H9 (cell line): ENCODE measurements at regions not wholly inside any gene's neighbourhood (a gene's known extent, or its start where the extent isn't known, plus 50 kb on each side); places are given as distances from the start of the nearest gene placed in this dataset.

Experiments used
- DNase-seq: peaks from one replicate; pipeline ENCODE4 v3.0.0-alpha.2; 2017
- H2AFZ ChIP-seq: one replicate; pipeline ENCODE4 v1.6.1; 2013; ENCODE audit warnings: mild to moderate bottlenecking, low read length, control low read depth, moderate library complexity
- H2AK5ac ChIP-seq: 2 replicates; pipeline ENCODE4 v1.6.1; 2013; ENCODE audit warnings: low read length, control low read depth, mixed read lengths; ENCODE audit not compliant: insufficient read length
- H2BK120ac ChIP-seq: one replicate; pipeline ENCODE4 v1.6.1; 2013; ENCODE audit warnings: low read depth, mild to moderate bottlenecking, low read length, control low read depth, inconsistent platforms; ENCODE audit not compliant: poor library complexity, severe bottlenecking
- H2BK12ac ChIP-seq: 2 replicates; pipeline ENCODE4 v1.6.1; 2013; ENCODE audit warnings: low read length, control low read depth, mixed read lengths, low read depth; ENCODE audit not compliant: insufficient read length
- H2BK15ac ChIP-seq: 2 replicates; pipeline ENCODE4 v1.6.1; 2013; ENCODE audit warnings: low read depth, low read length, control low read depth
- H2BK20ac ChIP-seq: one replicate; pipeline ENCODE4 v1.6.1; 2013; ENCODE audit warnings: low read depth, mild to moderate bottlenecking, low read length, control low read depth, inconsistent platforms; ENCODE audit not compliant: poor library complexity, severe bottlenecking
- H2BK5ac ChIP-seq: 2 replicates; pipeline ENCODE4 v1.6.1; 2013; ENCODE audit warnings: low read length, control low read depth, mixed read lengths; ENCODE audit not compliant: insufficient read length
- H3K14ac ChIP-seq: 2 replicates; pipeline ENCODE4 v1.6.1; 2013; ENCODE audit warnings: low read length, control low read depth; ENCODE audit not compliant: insufficient read depth
- H3K18ac ChIP-seq: 2 replicates; pipeline ENCODE4 v1.6.1; 2013; ENCODE audit warnings: low read depth, mild to moderate bottlenecking, mixed read lengths, low read length, control low read depth; ENCODE audit not compliant: insufficient read length
- H3K23ac ChIP-seq: 2 replicates; pipeline ENCODE4 v1.6.1; 2013; ENCODE audit warnings: low read length, control low read depth, mixed read lengths, low read depth; ENCODE audit not compliant: insufficient read length
- H3K23me2 ChIP-seq: 2 replicates; pipeline ENCODE4 v1.6.1; 2013; ENCODE audit warnings: low read depth, mild to moderate bottlenecking, mixed read lengths, low read length, control low read depth; ENCODE audit not compliant: insufficient read length, poor library complexity, severe bottlenecking
- H3K27ac ChIP-seq: 2 replicates; pipeline ENCODE4 v1.5.1; 2013; ENCODE audit warnings: low read length, control low read depth, mixed read lengths, low read depth; ENCODE audit not compliant: insufficient read length
- H3K27me3 ChIP-seq: 2 replicates; pipeline ENCODE4 v1.6.1; 2013; ENCODE audit warnings: low read length, control low read depth, inconsistent platforms; ENCODE audit not compliant: insufficient read depth
- H3K4ac ChIP-seq: 2 replicates; pipeline ENCODE4 v1.6.1; 2013; ENCODE audit warnings: low read depth, mild to moderate bottlenecking, control low read depth, inconsistent platforms, low read length, moderate library complexity
- H3K4me1 ChIP-seq: 2 replicates; pipeline ENCODE4 v1.6.1; 2013; ENCODE audit warnings: low read length, control low read depth, inconsistent platforms; ENCODE audit not compliant: insufficient read depth
- H3K4me2 ChIP-seq: 2 replicates; pipeline ENCODE4 v1.6.1; 2013; ENCODE audit warnings: low read length, control low read depth, mixed read lengths; ENCODE audit not compliant: insufficient read length, insufficient read depth
- H3K56ac ChIP-seq: 2 replicates; pipeline ENCODE4 v1.6.1; 2013; ENCODE audit warnings: low read depth, mild to moderate bottlenecking, mixed read lengths, low read length, control low read depth; ENCODE audit not compliant: insufficient read length
- H3K79me1 ChIP-seq: 2 replicates; pipeline ENCODE4 v1.6.1; 2013; ENCODE audit warnings: low read depth, mild to moderate bottlenecking, moderate library complexity, low read length, control low read depth, inconsistent platforms; ENCODE audit not compliant: insufficient read depth, poor library complexity, severe bottlenecking
- H3K79me2 ChIP-seq: 2 replicates; pipeline ENCODE4 v1.6.1; 2013; ENCODE audit warnings: low read length, control low read depth, inconsistent platforms; ENCODE audit not compliant: insufficient read depth
- H3K9ac ChIP-seq: 2 replicates; pipeline ENCODE4 v1.6.1; 2013; ENCODE audit warnings: low read length, control low read depth, mixed read lengths; ENCODE audit not compliant: insufficient read length; ENCODE audit errors: extremely low read depth
- H3K9me3 ChIP-seq: one replicate; pipeline ENCODE4 v1.6.1; 2013; ENCODE audit warnings: low read depth, low read length, inconsistent platforms; ENCODE audit not compliant: control insufficient read depth
- H3T11ph ChIP-seq: one replicate; pipeline ENCODE4 v1.6.1; 2013; ENCODE audit warnings: mild to moderate bottlenecking, low read length, control low read depth, inconsistent platforms
- H4K20me1 ChIP-seq: one replicate; pipeline ENCODE4 v1.6.1; 2013; ENCODE audit not compliant: control insufficient read depth, insufficient read length, insufficient read depth
- H4K5ac ChIP-seq: 2 replicates; pipeline ENCODE4 v1.6.1; 2013; ENCODE audit warnings: low read depth, mild to moderate bottlenecking, mixed read lengths, low read length, control low read depth; ENCODE audit not compliant: insufficient read length
- H4K8ac ChIP-seq: replicated peaks from 2 replicates; pipeline ENCODE4 v1.6.1; 2013; ENCODE audit warnings: low read length, control low read depth, mixed read lengths, low read depth; ENCODE audit not compliant: insufficient read length
- H4K91ac ChIP-seq: 2 replicates; pipeline ENCODE4 v1.6.1; 2013; ENCODE audit warnings: low read depth, mild to moderate bottlenecking, moderate library complexity, mixed read lengths, low read length, control low read depth; ENCODE audit not compliant: insufficient read length
- H3K27ac Mint-ChIP-seq, 3 experiments: 2 replicates in 2 of 3; 3 replicates in 1 of 3; pipeline ENCODE4 v1.8.0; 2020 to 2021; ENCODE audit warnings: mixed read lengths in 3 of 3, mild to moderate bottlenecking in 1 of 3, moderate library complexity in 1 of 3
- H3K27me3 Mint-ChIP-seq: 2 replicates; pipeline ENCODE4 v1.8.0; 2021; ENCODE audit warnings: low read depth, mild to moderate bottlenecking, moderate library complexity, mixed read lengths
- H3K36me3 Mint-ChIP-seq, 3 experiments: 2 replicates in 2 of 3; 3 replicates in 1 of 3; pipeline ENCODE4 v1.8.0; 2020 to 2021; ENCODE audit warnings: low read depth in 3 of 3, mixed read lengths in 3 of 3; ENCODE audit not compliant: insufficient read depth in 1 of 3
- H3K4me1 Mint-ChIP-seq, 2 experiments: 2 replicates each; pipeline ENCODE4 v1.8.0; 2020; ENCODE audit warnings: mixed read lengths in 2 of 2
- H3K4me3 Mint-ChIP-seq, 2 experiments: 2 replicates in 1 of 2; 3 replicates in 1 of 2; pipeline ENCODE4 v1.8.0; 2020 to 2021; ENCODE audit warnings: mild to moderate bottlenecking in 2 of 2, mixed read lengths in 2 of 2, moderate library complexity in 1 of 2
- H3K9me3 Mint-ChIP-seq, 2 experiments: 2 replicates in 1 of 2; 3 replicates in 1 of 2; pipeline ENCODE4 v1.8.0; 2020; ENCODE audit warnings: mild to moderate bottlenecking in 2 of 2, mixed read lengths in 2 of 2, moderate library complexity in 1 of 2
- whole genome bisulfite sequencing: extraction: QIAGEN DNeasy Blood & Tissue Kit; methylation state at CpG from one replicate; pipeline ENCODE4 v1.1.7; 2013; ENCODE audit warnings: missing lambda C conversion rate, low lambda C conversion rate, mixed read lengths; ENCODE audit not compliant: insufficient read length; ENCODE audit errors: extremely low coverage; 5-methylcytosine and 5-hydroxymethylcytosine counted together
- TF ChIP-seq, protein P1 (sequence below): fragments of 200-600 bp; sonication (generic); conservative IDR thresholded peaks from 3 replicates; pipeline ENCODE4 v1.8.0; 2021; ENCODE audit warnings: antibody characterized with exemption, mild to moderate bottlenecking

DNA sequence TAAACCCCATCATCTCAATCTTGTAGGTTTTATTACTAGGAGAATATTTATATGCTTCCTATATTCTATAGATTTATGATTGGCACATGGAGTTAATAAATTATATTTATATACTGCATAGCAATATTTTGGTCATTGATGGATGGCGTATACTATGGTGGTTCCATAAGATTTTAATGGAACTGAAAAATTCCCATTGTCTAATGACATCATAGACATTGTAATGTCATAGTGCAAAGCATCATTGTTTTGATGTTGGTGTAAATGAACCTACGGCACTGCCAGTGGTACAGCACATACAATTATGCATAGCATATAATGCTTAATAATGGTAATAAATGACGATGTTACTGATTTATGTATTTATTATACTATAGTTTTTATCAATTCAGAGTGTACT, 1135.9 kb downstream of the CNTNAP5 start:
- H3K27ac Mint-ChIP-seq = no peak overlapping the region
- TF ChIP-seq, protein P1, sequence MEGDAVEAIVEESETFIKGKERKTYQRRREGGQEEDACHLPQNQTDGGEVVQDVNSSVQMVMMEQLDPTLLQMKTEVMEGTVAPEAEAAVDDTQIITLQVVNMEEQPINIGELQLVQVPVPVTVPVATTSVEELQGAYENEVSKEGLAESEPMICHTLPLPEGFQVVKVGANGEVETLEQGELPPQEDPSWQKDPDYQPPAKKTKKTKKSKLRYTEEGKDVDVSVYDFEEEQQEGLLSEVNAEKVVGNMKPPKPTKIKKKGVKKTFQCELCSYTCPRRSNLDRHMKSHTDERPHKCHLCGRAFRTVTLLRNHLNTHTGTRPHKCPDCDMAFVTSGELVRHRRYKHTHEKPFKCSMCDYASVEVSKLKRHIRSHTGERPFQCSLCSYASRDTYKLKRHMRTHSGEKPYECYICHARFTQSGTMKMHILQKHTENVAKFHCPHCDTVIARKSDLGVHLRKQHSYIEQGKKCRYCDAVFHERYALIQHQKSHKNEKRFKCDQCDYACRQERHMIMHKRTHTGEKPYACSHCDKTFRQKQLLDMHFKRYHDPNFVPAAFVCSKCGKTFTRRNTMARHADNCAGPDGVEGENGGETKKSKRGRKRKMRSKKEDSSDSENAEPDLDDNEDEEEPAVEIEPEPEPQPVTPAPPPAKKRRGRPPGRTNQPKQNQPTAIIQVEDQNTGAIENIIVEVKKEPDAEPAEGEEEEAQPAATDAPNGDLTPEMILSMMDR = no peak
- WGBS = no CpG with 5 or more reads among the region's 3 CpGs

More for the DNA sequence above, 1135.9 kb downstream of the CNTNAP5 start:
- Mint-ChIP-seq H3K27me3 (no peaks in the 10 kb centered on the region), H3K4me3 (no peak overlapping the region), H3K9me3 (peaks cover 0 to 3% of the 10 kb centered on the region in 2 experiments; a peak in 1 of 5 replicates), H3K4me1 (peaks cover 0 to 3% of the 10 kb centered on the region in 2 experiments; a peak in 1 of 4 replicates), H3K36me3 (no peaks in the 10 kb centered on the region)
- Histone ChIP-seq H2BK5ac (no peak overlapping the region), H3K4ac (no peak overlapping the region), H3K4me2 (no peak overlapping the region), H3K23ac (no peak overlapping the region), H2BK20ac (no peak overlapping the region), H3K23me2 (no peaks in the 10 kb centered on the region), H3K4me1 (no peaks in the 10 kb centered on the region), H3T11ph (no peak overlapping the region), H4K20me1 (no peaks in the 10 kb centered on the region), H4K8ac (no peak overlapping the region), H2BK12ac (no peak overlapping the region), H4K5ac (no peak overlapping the region), H3K27ac (no peak overlapping the region), H3K14ac (no peak overlapping the region), H3K56ac (no peak overlapping the region), H3K9ac (no peak overlapping the region), H3K18ac (no peak overlapping the region), H2AK5ac (no peak overlapping the region), H4K91ac (no peak overlapping the region), H3K27me3 (no peaks in the 10 kb centered on the region), H3K79me1 (no peaks in the 10 kb centered on the region), H2BK15ac (no peak overlapping the region), H3K9me3 (no peaks in the 10 kb centered on the region), H2AFZ (no peak overlapping the region), H2BK120ac (no peak overlapping the region), H3K79me2 (no peaks in the 10 kb centered on the region)
- no peak for DNase-seq
